Pulmonary artery endothelial cell (primary cell): ENCODE measurements at regions not wholly inside any gene's neighbourhood (a gene's known extent, or its start where the extent isn't known, plus 50 kb on each side); places are given as distances from the start of the nearest gene placed in this dataset.
A peak's percentile ranks its signal among the peaks of the same experiment; 100 is the strongest.

ENCODE experiments used
- DNase-seq: peaks from one replicate; pipeline ENCODE4 v3.0.0-alpha.2; 2011; ENCODE audit warnings: low read depth, low spot score

DNA sequence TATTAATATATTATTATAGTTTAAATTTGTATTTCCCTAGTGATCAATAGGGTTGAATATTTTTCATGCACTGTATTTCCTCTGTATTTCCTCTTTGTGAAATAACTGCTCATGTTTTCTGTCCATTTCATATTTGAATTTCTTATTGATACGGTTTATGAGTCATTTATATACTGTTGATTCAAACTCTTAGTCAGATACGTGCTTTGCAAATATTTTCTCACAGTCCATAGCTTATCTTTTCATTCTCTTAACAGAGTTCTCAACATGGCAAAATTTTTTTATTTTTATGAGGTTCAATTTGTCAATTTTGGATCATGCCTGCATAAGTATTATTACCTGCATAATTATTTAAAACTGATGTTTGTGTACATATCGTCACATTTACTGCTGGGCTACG, 329.6 kb downstream of the HAO1 start:
- DNase-seq: no peak

DNA sequence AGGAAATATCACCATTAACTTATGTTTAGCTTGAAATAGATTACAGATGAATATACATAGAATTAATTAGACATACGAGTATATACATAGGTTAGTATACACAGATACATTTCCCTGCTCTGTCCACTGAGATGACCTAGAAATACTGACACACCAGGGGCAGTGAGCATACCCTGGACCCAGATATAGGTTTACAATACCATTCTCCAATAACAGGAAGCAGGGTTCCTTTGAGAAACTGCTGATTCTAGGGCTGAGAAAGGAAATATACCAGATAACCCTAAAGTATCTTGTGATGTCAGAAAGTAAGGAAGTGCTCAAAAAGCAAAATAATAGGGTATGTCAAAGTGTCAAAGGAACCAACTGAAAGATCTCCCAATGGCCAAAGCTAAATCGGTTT, 322.5 kb downstream of the HAO1 start:
- peak; percentile 33 for DNase-seq

DNA sequence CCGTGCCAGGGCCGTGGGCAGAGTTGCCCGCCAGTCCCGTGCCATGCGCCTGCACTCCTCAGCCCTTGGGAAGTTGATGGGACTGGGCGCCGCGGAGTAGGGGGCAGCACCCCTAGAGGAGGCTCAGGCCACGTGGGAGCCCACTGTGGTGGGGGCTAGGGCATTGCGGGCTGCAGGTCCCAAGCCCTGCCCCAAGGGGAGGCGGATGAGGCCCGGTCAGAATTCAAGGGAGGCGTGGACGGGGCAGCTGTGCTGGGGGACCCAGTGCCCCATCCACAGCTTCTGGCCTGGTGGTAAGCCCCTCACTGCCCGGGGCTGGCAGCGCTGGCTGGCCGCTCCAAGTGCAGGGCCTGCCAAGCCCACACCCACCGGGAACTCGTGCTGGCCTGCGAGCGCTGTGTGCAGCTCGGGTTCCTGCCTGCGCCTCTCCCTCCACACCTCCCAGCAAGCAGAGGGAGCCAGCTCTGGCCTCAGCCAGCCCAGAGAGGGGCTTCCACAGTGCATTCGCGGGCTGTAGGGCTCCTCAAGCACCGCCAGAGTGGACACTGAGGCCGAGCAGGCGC, 317.8 kb downstream of the HAO1 start:
- no peak for DNase-seq

DNA sequence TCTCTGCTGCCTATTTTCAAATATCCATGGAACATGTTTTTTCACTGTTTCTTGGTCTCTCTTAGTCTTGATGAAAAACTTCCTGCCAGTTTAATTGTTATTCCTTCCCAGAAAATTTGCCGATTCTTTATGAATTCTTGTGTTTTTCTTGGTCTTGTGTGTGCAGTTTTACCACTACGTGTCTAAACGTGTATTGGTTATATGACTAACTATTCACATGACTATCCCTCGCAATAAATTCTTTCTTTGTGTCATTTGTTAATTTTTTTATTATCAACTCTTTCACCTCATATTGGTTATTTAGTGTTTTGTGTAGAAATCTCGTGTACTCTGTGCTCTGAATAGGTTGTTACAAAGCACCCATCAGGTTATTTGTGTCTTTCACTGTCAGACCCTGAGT, 315.4 kb downstream of the HAO1 start:
- no peak for DNase-seq

DNA sequence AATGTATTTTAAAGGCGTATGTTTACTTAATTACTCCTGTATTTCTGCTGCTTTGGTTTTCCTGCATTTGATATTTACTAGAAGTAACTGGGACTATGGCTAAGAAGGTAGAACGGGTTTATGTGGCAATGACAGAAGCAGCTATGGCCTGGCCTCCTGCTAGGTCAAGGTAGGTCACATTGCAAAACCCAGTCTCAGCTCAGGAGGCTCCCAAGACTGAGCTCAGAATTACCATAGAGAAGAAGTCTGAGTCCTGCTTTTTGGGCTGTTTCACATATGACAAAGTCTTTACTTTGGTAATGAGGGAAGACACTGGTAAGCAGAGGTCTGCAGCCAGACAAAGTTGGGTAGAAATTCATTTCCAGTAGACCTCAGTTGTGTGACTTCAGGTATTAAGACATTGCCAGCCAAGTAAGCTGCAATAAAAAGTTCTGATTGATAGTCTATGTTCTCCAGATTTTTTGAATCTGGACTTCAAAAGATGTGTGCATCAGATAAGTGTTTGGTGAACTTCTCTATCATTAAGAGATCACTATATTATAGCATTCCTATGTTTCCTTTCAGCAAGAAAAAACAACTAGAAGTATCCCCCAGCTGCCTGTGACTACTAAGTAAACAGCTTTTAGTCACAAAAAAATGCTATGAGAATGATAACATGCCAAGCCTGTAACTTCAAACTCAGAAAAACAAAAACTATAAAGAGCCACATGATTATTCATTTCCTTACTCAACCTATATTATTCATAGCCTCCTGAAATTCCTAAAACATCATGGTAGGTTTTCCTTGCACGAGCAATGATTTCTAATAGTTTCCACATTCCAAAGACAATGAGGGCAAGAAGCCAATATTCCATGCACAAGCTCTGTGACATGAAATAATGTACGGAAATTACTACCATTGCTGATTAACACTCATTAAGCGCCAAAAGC, 312.3 kb downstream of the HAO1 start:
- peak; percentile 83 for DNase-seq

DNA sequence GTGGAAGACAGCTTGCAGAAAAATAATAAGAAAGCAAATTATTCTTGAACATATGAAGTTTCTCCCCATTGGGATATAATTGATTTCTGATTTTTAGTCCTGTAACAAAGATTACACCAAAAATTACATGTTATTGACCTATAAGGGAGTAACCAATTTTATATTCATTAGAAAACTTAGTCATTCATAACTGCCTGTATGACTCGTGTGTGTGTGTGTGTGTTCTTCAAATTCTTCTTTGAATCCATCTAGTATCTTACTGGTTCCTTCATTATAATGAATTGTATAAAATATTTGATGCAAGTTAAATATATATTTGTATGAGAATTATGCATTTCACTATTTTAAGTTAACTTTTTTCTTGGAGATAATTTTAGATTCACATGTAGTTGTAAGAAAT, 310.4 kb downstream of the HAO1 start:
- no peak for DNase-seq

DNA sequence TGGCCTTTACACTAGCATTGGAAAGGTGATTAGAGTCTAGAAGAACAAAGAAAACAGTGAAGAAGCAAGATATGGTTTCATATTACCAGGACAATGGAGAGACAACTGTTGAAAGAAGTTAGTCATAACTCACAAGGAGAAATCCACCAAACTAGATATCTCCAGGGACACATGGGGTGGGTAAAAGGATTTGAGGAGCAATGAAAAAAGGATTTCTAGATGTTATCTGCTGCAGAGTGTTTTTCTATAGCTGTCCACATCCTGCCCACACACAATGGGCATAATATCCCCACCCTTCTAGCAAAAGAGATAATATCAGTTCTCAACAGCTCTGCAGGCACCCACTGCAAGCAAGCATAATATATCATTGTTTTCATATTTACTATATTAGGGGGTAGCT, 303.1 kb downstream of the HAO1 start:
- no peak for DNase-seq

DNA sequence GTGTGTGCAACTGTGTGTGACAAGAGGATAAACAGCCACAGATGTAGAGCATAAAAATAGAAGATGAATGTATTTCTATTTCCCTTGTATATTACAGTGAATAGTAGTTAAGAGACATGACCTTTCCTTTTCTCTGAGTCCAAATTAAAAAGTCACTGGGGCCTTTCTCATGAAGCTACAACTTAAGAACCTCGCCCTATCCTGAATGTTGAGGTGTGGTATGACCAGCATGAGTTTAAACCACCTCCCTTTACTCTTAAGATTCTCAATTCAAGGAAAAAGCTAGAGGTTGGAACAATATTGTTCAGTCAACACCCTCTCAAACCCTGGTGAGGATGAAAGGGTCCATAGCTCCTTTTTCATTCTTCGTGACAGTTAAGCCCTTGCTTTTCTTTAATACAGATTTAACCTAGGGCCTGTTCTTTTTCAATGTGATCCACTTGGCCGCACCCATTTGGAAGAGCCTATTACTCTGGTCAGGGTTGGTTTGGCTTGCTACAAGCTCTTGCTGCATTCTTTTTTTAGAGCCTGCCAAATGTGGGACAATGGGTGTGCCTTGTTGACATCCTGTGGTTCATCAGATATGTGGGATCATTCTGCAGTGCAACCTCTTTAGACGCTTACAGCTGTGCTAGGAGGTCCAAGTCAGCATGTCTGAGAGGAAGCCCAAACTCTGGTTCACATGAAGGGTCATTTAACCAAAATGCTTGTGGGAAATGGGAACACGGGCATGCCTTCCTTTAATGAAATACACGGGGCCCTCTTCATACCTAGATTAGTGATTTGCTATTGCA, 290.0 kb downstream of the HAO1 start:
- DNase-seq: no peak

DNA sequence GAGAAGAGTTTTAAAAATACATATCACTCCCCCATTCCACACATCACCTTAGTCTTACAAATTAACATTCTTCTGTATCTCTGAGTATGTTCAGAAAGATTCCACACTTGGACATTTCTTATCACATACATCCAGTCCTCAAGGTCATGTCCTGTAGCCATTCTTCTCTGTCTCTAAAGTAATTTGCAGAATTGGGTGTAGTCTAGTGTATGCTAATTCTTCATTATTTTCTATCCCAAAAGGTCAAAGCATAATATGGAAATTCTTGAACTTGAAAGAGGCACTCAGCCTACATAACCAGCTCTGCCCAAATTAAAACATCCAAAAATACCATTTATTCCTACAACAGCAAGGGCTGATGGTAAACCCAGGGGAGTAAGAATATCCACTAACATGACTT, 286.0 kb downstream of the HAO1 start:
- DNase-seq: no peak

DNA sequence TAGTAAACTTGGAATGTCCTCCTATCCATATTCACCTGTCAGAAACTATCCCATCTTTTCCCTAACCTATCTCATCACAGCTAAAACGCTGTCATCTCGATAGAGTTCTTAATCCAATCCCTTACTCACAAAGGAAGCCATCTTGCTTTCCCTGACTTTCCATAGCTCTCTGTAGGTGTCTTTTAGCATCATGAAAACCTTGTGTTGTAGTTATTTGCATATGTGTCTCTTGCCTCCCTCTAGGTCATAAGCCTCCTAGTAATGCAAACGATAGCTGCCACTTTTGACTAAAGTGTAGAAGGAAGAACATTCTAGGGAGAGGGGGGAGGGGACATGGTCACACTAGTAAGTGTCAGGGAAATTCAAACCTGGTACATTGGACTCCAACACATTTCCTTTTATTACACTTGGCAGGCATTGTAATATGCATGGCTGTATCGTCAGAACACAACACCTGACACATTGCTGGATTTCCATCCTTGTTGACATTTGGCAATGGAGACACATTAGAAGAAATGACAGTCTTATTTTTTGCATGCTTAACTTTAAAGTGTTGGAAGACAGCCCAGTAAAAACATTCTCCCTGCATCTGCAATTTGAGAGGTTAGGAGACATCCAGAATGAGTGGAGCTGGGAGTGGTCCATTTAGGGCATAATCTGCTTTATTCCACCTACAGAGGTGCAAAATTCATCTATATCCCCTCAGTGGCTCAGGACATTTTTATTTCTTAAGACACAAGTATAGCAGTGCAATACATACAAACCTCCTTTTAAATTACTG, 283.4 kb downstream of the HAO1 start:
- DNase-seq: no peak

DNA sequence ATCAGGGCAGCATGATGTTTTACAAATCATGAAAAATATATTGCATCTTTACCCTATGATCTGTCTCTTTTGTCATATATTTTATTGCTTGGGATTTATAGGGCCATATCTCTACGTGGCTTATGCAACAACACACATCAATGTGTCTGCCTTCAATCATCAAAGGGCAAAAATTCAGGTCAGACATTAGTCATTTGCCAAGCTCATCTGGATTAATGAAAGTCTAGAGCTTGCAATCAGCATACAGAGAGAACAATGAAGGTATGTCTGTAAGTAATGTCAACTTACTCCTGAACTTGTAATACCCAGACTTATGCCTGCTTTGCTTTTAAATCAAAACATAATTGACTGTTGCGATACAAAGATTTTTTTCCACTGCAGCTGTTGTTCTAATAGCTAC, 282.7 kb downstream of the HAO1 start:
- DNase-seq: no peak

DNA sequence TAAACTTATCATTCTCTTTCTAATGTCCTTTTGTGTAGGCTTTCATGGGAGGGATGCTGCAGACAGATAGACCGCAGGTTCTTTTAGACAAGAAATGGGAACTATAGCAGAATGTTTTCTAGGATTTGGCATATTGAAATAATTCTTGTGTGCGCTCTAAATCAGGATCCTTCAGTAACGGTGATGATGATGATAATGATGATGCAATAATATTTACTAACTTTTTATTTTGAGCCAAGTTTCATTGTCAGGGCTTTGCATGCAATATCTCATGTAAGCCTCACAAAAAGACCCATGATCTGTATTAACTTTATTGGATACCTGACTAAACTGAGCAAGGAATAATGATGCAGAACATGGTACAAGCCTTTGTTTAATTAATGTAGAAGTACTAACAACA, 280.1 kb downstream of the HAO1 start:
- DNase-seq: no peak

DNA sequence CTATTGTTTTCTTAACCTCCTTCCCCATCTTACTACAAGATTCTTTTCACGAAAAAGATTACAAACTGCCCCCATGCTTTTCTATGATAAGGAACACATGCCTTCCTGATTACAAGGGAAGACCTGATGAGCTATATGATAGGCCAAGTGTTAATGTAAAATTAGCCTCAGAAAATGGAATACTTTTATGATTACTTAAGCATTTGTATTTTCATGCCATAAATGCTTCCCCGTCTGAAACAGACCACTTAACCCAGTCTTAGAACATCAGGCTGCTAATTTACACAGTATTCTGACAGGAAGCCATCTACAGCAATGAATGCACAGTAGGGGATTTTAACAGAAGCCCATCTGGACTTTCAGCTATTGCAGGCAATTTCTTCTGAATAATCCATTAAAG, 274.9 kb downstream of the HAO1 start:
- no peak for DNase-seq

DNA sequence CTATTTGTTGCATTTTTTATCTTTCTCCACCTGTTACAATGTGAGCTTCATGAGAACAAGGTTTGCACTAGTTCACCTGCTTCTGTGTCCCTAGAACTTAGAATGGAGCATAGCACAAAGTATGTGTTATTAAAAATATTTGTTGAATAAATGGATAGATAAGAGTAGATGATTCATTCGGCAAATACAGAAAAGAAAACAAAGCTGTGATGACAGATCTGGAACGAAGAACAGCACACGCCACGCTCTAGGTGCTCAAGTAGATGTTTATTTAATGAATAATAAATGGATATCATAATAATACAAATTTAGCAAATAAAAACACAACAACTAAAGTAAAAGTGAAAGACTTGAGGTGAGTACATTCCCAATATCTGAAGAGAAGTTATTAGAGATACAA, 273.1 kb downstream of the HAO1 start:
- peak; percentile 36 for DNase-seq

DNA sequence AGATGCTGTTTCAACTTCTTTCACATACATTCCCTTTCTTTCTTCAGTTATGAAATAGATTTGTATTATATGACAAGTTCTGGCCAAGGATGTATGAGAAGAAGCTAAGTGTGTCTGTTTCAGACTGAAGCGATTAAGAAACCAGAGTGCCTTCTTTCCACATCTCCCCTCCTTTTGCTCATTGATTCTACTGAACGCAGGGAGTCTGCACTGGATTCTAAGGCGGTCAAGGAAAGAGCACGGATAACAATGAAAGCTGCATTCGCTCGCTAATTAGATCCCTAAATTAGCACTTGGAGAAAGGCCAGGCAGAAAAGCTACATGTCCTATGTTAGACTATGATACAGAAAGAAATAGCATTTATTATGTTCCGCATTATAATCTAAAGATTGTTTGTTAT, 267.7 kb downstream of the HAO1 start:
- no peak for DNase-seq

DNA sequence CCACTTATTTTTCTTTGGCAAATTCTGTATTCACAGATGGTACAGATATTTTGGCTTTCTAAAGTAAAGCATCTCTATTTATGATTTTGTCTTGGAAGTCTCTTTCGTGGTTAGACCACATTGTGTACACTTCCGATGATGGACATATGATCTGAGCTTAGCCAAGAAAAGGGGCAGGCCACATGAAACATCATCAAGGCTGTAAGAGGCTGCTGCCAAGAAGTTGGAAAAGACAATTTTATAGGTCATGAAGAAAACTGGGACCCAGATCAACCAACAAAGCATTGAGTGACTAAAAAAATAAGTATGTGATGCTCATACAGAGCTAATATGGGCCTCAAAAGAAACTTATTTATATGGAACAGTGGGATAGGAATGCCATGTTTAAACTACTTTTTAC, 266.4 kb downstream of the HAO1 start:
- no peak for DNase-seq

DNA sequence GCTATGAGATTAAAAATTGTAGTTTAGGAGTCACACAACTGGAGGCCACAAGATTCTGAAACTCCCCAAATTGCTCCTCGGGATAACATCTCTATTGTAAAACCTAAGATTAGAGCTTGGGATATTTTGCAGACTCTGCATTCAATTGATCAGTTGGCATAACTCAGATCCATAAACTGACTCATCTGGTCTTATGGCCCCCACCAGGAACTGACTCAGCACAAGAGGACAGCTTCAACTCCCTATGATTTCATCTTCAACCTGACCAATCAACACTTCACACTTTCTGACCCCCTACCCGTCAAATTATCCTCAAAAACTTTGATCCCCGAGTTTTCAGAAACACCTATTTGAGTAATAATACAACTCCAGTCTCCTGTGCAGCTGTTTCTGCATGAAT, 257.3 kb downstream of the HAO1 start:
- no peak for DNase-seq

DNA sequence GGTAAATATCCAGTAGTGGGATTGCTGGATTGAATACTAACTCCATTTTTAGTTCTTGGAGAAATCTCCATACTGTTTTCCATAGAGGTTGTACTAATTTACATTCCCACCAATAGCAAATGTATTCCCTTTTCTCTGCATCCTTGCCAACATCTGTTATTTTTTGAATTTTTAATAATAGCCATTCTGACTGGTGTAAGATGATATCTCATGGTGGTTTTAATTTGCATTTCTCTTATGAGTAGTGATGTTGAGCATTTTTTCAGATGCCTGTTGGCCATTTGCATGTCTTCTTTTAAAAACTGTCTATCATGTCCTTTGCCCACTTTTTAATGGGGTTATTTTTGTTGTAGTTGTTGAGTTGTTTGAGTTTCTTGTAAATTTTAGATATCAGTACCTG, 253.2 kb downstream of the HAO1 start:
- no peak for DNase-seq

DNA sequence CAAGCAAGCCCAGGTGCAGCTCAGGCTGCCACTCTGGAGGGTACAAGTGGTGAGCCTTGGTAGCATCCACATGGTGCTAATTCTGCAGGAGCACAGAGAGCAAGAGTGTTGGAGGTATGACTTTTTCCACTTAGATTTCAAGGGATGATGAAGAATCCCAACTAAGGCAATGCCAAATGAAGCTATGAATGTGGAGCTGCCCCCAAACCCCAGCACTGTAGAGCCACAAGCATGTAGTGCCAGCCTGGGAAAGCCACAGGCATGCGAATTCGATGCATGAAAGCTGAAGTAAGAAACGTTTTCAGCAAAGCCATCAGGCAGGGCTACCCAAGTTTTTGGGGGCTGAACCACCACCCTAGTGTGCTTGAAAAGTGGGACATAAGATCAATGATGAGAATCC, 251.1 kb downstream of the HAO1 start:
- DNase-seq: no peak

DNA sequence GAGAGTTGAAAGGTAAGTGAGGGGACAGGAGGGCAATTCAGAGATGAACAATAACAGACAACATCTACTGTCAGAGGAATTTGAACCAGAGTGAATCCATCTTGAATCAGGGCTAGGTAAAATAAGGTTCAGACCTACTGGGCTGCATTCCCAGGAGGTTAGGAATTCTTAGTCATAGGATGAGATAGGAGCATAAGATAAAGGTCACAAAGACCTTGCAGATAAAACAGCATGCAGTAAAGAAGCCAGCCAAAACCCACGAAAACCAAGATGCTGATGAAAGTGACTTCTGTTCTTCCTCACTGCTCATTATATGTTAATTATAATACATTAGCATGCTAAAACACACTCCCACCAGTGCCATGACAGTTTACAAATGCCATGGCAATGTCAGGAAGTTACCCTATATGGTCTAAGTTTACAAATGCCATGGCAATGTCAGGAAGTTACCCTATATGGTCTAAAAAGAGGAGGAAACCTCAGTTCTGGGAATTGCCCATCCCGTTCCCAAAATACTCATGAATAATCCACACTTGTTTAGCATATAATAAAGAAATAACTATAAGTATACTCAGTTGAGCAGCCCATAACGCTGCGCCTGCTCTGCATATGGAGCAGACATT, 248.5 kb downstream of the HAO1 start:
- DNase-seq: no peak

DNA sequence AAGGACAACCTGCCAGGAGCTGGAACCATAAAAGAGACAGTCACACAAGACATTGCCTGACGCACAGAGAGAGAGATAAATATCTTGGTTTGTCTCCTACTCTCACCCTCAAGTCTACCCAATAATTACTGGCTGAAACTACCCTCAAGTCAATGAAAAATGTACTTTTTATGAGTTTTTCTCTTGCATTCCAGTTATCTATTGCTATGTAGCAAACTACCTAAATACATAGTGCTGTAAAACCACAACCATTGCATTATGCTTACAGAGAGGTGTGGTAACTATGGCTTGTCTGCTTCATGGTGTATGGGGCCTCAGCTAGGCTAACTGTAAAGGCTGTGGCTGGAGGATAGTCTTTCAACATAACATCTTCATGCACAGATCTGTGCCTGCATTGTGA, 247.8 kb downstream of the HAO1 start:
- DNase-seq: no peak
